NCI-H345 treated with DMSO at 0.1 percent for 48 hours (cell line): ENCODE measurements at regions not wholly inside any gene's neighbourhood (a gene's known extent, or its start where the extent isn't known, plus 50 kb on each side); places are given as distances from the start of the nearest gene placed in this dataset.

Experiments
- DNase-seq: peaks from one replicate; lab custom pipeline; 2025; ENCODE audit not compliant: unreplicated experiment; lab: John Stamatoyannopoulos, UW

DNA sequence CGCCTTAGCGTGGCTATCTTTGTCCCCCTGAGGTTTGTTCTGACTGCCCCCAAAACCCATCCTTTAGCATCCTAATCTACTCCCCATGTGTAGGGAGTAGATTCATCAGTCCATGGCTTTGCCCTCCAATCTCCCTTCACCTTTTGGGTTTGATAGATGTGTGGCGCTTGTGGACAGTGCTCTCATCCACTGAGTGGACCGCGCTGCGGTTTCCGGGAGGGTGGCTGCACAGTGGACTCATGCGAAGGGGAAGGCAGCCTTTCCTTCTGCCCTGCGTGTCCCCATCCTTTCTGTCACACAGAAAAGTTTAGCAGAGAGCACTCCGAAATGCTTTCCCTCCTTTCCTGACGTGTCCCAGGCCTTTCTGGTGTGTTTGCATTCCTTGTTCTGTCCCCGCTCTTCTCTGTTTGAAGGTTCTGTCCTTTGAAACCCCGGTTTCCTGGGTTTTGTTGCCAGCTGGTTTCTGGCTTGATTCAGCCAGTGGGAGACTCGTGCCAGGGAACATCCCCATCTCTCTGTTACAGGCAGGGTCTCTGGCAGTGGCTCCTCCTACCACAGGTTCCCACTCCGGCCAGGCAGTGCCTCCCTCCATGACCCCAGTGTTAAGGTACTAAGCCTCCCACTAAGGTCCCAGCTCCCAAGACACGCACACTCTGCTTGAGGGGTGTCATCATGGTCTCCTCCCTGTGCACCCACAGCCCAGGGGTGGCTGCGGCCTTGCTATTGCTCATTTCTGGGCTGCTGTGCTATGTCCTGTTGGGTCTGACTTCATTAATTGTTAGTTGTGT is 547.7 kb upstream of the DPP6 start:
- DNase-seq = no peak

DNA sequence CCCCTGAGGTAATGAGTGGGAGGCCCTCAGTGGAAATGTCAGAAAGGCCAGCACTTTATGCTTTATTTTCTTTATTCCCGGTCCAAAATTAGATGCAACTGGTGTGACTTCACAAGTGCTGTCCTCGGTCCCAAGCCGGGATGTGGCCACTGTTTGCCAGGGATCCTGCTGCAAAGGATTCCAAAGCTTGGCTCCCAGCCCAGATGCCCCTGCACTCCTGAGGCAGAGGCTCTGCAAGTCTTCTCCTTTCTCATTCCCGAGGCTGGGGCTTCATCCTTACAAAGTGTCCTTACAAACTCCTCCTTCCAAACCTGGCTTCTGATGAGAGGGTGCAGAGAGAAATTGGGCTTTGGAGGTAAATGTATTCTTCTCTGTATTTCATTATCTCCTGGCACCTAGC is 544.3 kb upstream of the DPP6 start:
- no peak for DNase-seq

DNA sequence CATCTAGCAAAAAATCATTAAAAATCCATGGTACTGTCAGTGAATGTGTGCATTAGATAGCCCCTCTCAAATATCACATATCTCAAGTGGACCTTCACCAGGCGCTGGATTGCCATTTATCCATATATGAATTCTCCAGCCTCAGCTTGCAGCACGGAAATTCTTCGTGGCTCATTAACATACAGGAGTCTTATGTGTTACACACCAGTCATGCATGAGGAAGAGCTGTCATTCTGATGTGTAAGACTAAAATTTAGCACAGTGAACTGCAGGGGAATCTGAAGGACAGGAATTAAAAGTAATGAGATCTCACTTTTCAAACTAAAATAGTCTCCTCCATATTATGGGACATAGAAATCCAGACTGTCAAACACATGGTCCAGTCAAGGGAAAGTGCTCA is 542.4 kb upstream of the DPP6 start:
- DNase-seq = no peak

GRCh38 chr7:153510674-153511073 is 541.5 kb upstream of the DPP6 start:
- no peak for DNase-seq

- no peak for DNase-seq
These were observed 538.2 kb upstream of the DPP6 start for GRCh38 chr7:153514032-153514431.

GRCh38 chr7:153515359-153515758 is 536.8 kb upstream of the DPP6 start:
- DNase-seq = no peak

DNA sequence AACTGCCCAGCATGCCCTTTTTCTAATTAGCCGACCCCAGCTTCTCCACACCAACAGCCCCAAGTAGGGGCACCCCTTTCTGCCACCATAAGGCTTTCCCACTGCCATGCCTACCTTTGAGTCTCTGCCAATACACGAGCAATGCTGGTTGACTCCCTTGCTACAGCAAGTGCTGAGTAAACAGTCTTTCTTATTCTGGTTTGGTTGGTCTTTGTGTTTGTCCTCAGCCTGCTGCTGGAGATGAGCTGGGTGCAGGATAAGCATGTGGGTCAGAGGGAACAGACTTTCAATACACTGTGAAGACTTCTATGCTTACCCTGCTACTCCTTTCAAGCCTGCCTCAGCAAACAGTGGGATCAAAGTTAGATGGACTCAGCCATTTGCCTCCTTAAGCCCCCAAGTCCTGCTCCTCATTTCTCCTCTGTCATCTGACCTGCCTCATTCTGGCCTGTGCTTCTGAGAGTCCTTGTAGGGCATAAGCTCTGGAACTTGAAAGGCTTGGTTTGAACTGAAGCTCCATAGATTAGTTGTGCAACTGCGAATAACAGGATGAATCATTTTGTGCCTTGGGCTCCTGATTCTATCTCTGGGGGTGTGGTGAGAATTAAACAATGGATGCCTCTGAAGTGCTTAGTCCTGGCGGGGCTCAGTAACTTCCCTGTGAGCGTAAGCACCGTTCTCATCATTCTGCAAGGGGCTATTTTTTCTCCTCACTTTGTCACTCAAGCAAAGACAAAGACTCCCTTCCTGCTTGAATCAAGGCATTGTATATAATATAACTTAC is 533.8 kb upstream of the DPP6 start:
- no peak for DNase-seq

- DNase-seq = no peak
These were observed 530.8 kb upstream of the DPP6 start for GRCh38 chr7:153521370-153521769.

DNA sequence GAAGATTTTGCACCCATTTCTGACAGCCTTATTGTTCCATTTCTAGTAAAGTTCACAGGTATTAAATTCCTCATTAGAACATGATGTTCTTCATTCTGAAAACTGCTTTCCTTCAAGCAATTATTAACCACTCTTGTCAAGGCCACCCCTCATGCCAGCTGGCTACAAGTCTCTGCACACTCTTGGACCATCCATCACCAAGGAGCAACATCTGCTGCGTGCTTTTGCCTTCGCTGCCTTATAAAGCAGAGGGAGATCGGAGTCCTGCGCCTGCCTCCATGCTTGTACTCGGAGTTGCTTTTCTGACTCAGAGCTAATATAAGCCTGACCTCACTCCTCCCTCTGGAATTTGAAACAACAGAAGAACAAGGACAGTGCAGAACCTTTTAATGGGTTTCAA is 529.9 kb upstream of the DPP6 start:
- DNase-seq = no peak

DNA sequence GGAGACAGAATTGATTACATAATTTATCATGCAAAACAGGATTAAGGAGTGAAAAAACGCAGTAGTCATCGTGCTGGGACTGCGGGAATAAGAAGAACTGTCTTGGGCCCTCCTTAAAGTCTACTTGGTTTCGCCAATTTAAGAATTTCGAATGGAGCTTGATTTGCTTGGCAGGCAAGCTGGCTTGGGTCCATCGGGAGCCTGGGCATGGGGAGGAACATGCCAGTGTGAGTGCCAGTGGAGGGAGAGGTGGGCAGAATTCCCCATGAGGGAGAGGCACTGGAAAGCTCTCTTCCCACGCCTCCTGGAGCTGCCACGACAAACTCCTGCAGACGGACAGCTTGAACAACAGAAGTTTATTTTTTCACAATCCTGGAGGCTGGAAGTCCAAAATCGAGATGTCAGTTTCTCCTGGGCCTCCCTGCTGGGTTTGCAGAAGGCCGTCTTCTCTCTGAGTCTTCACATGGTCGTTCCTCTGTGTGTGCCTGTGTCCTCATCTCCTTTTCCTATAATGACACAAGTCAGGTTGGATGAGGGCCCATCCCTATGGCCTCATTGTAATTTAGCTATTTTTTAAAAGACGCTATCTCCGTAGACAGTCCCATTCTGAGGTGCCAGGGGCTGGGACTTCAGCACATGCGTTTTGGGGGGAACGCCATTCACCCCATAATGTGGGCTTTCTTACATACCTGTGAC is 528.7 kb upstream of the DPP6 start:
- no peak for DNase-seq

- DNase-seq = no peak
These were observed 528.1 kb upstream of the DPP6 start for GRCh38 chr7:153524070-153524601.

GRCh38 chr7:153529100-153529499 is 523.1 kb upstream of the DPP6 start:
- no peak for DNase-seq

DNA sequence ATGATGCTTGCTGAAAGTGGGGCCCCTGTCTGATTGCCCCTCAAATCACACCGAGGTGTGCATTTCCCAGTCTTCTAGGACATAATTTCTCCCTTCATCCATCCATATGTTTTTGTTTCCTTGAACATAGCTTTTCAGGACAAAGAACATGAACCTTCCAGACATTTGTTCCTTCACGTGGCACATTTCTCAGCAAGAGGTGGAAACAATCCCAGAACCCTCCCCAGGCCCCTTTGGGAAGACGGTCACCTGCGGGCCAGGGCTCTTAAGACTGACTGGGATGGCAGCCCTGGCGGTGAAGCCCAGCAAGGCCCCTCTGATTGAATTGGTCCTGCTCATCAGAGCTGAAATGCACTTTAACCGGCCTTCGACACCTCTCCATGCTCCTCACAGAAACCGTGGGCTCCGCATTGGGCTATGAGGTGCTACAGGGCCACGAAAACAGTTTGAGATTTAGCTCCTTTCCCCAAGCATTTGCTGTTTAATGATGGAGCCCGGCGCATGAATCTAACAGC is 522.5 kb upstream of the DPP6 start:
- no peak for DNase-seq

DNA sequence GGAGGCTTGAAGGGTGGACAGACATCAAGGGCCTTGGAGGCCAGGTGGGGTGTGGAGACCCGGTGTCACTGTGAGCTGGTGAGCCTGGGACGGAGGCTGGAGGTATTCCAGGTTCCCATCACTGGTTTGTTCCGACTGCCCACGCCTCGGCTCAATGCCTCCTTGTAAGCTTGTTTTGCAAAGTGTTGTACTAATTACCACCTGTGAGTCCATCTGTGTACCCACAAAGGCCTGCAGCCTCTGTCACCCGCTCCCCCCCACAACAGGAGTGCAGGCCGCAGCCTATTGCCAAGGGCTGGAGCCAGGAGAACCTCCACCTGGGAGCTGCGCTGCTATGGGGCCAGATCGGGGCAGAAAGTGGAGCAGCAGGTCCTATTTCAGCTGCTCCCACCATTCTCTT is 521.8 kb upstream of the DPP6 start:
- DNase-seq = no peak

- DNase-seq = no peak
These were observed 519.9 kb upstream of the DPP6 start for GRCh38 chr7:153532326-153532725.

- no peak for DNase-seq
These were observed 514.9 kb upstream of the DPP6 start for GRCh38 chr7:153537271-153537670.

GRCh38 chr7:153541903-153542302 is 510.3 kb upstream of the DPP6 start:
- DNase-seq = no peak

DNA sequence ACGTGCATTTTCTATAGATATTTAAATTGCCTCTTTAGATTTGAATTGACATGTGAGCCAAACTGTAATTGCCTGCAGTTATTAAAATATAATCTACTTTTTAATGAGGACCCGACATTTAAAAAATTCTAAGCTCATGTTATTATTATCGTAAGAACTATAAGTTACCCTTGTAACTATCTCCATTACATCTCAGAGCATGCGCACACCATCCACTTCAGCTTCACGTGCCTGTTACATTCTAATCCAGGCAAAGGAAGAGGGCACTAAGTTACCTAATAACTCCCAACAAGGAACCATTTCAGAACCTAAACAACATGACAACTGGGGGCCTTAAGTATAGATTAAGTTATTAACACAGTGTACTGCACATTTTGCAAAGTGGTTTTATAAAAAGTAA is 509.0 kb upstream of the DPP6 start:
- no peak for DNase-seq

GRCh38 chr7:153550173-153550572 is 502.0 kb upstream of the DPP6 start:
- no peak for DNase-seq

GRCh38 chr7:153564391-153564790 is 487.8 kb upstream of the DPP6 start:
- no peak for DNase-seq

DNA sequence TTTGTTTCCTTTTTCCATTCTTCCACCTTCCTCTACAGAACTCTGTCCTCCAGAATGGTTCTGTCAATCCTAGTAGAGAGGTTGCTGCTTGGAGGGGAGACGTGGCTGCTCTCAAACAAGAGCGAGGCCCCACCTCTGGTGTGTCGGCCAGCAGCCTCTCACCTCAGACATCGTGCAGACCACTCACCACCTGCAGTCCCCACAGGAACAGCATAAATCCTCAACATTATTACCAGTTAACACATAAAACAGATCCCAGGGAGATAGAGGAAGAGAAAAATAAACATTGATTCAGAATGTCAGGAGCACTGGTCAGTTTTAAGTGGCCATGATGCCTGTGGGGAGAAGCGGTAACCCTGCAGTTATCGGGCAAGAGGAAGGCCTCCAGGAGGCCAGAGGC is 485.9 kb upstream of the DPP6 start:
- DNase-seq = no peak
